Fibroblast of lung (primary cell): ENCODE measurements at regions not wholly inside any gene's neighbourhood (a gene's known extent, or its start where the extent isn't known, plus 50 kb on each side); places are given as distances from the start of the nearest gene placed in this dataset.

Source experiments
- EZH2 ChIP-seq: IDR thresholded peaks from 2 replicates; pipeline ENCODE4 v1.5.1; 2012; ENCODE audit warnings: low read length, control low read depth, mild to moderate bottlenecking; ENCODE audit errors: missing control alignments
- TF ChIP-seq, protein P1 (sequence below), 2 donors: IDR thresholded peaks in 1 of 2; conservative IDR thresholded peaks in 1 of 2; 1 replicate in 1 of 2; 2 replicates in 1 of 2; pipeline ENCODE4 v1.5.1; 2011 to 2012; ENCODE audit warnings: low read length in 2 of 2, control low read depth in 1 of 2, inconsistent platforms in 1 of 2, low read depth in 1 of 2, mild to moderate bottlenecking in 1 of 2

DNA sequence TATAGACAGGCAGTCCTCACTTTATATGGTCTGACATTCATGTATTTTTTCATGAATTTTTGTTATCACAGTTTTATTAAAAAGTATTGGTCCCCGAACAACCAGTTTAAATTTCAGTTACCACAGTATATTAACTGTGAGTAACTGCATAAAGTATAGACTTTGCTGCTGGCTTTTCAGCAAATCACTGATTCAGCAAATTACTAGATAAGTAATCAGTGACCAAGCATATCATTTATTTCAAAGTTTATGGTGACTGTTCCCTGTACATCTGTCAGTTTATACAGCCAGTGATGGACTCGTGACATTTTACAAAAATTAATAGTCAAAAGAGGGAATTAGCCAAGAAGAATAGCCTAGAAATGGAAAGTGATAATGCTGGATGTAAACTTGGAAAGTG, 266.7 kb upstream of the CHRM2 start:
- TF ChIP-seq, protein P1, sequence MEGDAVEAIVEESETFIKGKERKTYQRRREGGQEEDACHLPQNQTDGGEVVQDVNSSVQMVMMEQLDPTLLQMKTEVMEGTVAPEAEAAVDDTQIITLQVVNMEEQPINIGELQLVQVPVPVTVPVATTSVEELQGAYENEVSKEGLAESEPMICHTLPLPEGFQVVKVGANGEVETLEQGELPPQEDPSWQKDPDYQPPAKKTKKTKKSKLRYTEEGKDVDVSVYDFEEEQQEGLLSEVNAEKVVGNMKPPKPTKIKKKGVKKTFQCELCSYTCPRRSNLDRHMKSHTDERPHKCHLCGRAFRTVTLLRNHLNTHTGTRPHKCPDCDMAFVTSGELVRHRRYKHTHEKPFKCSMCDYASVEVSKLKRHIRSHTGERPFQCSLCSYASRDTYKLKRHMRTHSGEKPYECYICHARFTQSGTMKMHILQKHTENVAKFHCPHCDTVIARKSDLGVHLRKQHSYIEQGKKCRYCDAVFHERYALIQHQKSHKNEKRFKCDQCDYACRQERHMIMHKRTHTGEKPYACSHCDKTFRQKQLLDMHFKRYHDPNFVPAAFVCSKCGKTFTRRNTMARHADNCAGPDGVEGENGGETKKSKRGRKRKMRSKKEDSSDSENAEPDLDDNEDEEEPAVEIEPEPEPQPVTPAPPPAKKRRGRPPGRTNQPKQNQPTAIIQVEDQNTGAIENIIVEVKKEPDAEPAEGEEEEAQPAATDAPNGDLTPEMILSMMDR (conservative IDR thresholded peaks at IDR 0.05 in 1 of 2, IDR thresholded peaks at IDR 0.05 in 1 of 2; ENCODE audit: low read depth in 1 of 2, low read length in 2 of 2), result no peak
- TF ChIP-seq EZH2, result no peak
